ENCODE measurements at regions not wholly inside any gene's neighbourhood (a gene's known extent, or its start where the extent isn't known, plus 50 kb on each side); places are given as distances from the start of the nearest gene placed in this dataset.

DNA sequence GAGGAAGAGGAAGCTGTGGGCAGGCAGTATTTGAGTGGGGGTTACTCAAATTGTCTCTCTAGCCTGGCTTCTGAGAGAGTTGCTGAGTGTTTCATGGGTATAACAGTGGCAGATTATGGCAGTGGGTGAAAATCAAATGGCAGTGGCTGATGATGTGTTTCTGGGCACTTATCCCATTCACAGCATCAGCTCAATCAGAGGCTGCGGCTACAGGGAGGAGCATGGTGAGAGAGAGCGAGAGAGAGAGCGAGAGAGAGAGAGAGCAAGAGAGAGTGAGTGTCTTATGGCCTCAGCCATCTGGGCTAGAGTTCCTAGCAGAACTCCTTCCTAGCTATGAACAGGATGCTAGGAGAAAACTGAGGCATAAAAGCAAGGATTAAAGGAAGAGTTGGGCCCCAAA, 178.9 kb downstream of the OLFM4 start:
- H3K36me3 ChIP-seq (ENCODE audit: control insufficient read depth in 4 of 4, insufficient read depth in 4 of 4, low read length in 3 of 4): no peaks in the 10 kb centered on the region
- H3K9me3 ChIP-seq (ENCODE audit: control extremely low read depth in 1 of 5, control insufficient read depth in 4 of 5, insufficient read depth in 2 of 5, low read depth in 1 of 5, low read length in 4 of 5): no peaks in the 10 kb centered on the region
- WGBS (ENCODE audit: insufficient coverage): no CpG with 5 or more reads among the region's 3 CpGs
- H3K4me3 ChIP-seq (ENCODE audit: control insufficient read depth in 1 of 7, extremely low read depth in 1 of 7, insufficient read depth in 4 of 7, low read depth in 2 of 7, low read length in 6 of 7): no peak overlapping the region
- ChIA-PET POLR2A (no interaction called here), CTCF (no interaction called here)
- H3K27me3 ChIP-seq (replicated peaks in 2 of 5; ENCODE audit: control insufficient read depth in 4 of 5, insufficient read depth in 5 of 5, low read length in 4 of 5): peaks cover 0 to 17% (median 7%) of the 10 kb centered on the region in 5 experiments
- DNase-seq: no peak
- H3K27ac ChIP-seq (ENCODE audit: insufficient read depth in 1 of 2, low read depth in 1 of 2, low read length in 2 of 2, poor library complexity in 1 of 2, severe bottlenecking in 2 of 2): no peak overlapping the region
- peaks cover 0 to 3% (median 0%) of the 10 kb centered on the region in 4 experiments for H3K4me1 ChIP-seq (ENCODE audit: control extremely low read depth in 1 of 4, control insufficient read depth in 4 of 4, insufficient read depth in 4 of 4, low read length in 3 of 4)

DNA sequence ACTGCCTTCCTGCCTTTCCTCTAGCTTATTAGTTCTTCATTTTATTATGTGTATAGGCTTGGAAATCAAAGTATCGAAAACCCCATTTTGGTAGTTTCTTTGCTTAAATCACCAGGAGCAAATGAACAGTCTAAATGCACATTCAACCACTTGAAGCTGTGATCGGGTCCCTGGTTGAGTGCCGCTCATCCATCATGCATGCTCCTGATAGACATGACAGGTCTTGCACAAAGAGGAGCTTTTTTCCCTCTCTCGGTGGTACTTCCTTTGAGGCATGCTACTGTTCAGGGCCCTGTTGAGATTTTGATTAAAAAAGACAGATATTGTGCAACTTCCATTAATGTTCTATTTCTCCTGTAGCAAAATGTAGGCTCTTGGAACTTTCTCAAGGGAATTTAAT, 185.8 kb downstream of the OLFM4 start:
- no peaks in the 10 kb centered on the region for H3K9me3 ChIP-seq (ENCODE audit: control extremely low read depth in 1 of 5, control insufficient read depth in 4 of 5, insufficient read depth in 2 of 5, low read depth in 1 of 5, low read length in 4 of 5)
- DNase-seq: no peak
- no peaks in the 10 kb centered on the region for H3K27me3 ChIP-seq (replicated peaks in 2 of 5; ENCODE audit: control insufficient read depth in 4 of 5, insufficient read depth in 5 of 5, low read length in 4 of 5)
- WGBS (ENCODE audit: insufficient coverage): 96% methylated on average over 2 of the region's 4 CpGs
- POLR2A ChIA-PET: no interaction called here
- no peak overlapping the region for H3K27ac ChIP-seq (ENCODE audit: insufficient read depth in 1 of 2, low read depth in 1 of 2, low read length in 2 of 2, poor library complexity in 1 of 2, severe bottlenecking in 2 of 2)
- no peaks in the 10 kb centered on the region for H3K36me3 ChIP-seq (ENCODE audit: control insufficient read depth in 4 of 4, insufficient read depth in 4 of 4, low read length in 3 of 4)
- no peak overlapping the region for H3K4me3 ChIP-seq (ENCODE audit: control insufficient read depth in 1 of 7, extremely low read depth in 1 of 7, insufficient read depth in 4 of 7, low read depth in 2 of 7, low read length in 6 of 7)
- CTCF ChIA-PET: no interaction called here
- no peaks in the 10 kb centered on the region for H3K4me1 ChIP-seq (ENCODE audit: control extremely low read depth in 1 of 4, control insufficient read depth in 4 of 4, insufficient read depth in 4 of 4, low read length in 3 of 4)

DNA sequence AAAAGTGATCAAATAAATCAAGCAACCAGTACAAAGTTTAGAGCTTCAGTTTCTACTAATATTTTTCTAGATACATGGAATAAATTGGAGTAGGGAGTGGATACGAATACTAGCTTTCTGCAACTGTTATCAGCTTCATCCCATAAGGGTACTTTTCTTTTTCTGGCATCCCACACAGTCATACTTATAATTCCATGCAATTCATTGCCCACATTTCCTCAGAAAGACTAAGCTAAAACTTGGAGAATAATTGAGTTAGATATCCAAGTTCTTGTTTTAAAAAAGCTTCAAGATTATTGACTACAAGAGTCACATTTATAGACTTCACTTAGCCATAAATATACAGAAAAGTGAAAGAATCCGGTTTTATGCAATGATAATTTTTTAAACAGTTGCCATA, 186.9 kb downstream of the OLFM4 start:
- Histone ChIP-seq H3K36me3 (ENCODE audit: control insufficient read depth in 4 of 4, insufficient read depth in 4 of 4, low read length in 3 of 4) (no peaks in the 10 kb centered on the region), H3K4me1 (ENCODE audit: control extremely low read depth in 1 of 4, control insufficient read depth in 4 of 4, insufficient read depth in 4 of 4, low read length in 3 of 4) (no peaks in the 10 kb centered on the region), H3K4me3 (ENCODE audit: control insufficient read depth in 1 of 7, extremely low read depth in 1 of 7, insufficient read depth in 4 of 7, low read depth in 2 of 7, low read length in 6 of 7) (no peak overlapping the region), H3K9me3 (ENCODE audit: control extremely low read depth in 1 of 5, control insufficient read depth in 4 of 5, insufficient read depth in 2 of 5, low read depth in 1 of 5, low read length in 4 of 5) (no peaks in the 10 kb centered on the region), H3K27ac (ENCODE audit: insufficient read depth in 1 of 2, low read depth in 1 of 2, low read length in 2 of 2, poor library complexity in 1 of 2, severe bottlenecking in 2 of 2) (no peak overlapping the region), H3K27me3 (replicated peaks in 2 of 5; ENCODE audit: control insufficient read depth in 4 of 5, insufficient read depth in 5 of 5, low read length in 4 of 5) (no peaks in the 10 kb centered on the region)
- ChIA-PET POLR2A (no interaction called here), CTCF (interaction anchor here (1.9 kb wide), 1 partner anchor 15 kb away, joined by 7 read pairs; no protein-coding TSS in a partner anchor)
- WGBS (ENCODE audit: insufficient coverage): no CpG with 5 or more reads among the region's 2 CpGs
- no peak for DNase-seq

DNA sequence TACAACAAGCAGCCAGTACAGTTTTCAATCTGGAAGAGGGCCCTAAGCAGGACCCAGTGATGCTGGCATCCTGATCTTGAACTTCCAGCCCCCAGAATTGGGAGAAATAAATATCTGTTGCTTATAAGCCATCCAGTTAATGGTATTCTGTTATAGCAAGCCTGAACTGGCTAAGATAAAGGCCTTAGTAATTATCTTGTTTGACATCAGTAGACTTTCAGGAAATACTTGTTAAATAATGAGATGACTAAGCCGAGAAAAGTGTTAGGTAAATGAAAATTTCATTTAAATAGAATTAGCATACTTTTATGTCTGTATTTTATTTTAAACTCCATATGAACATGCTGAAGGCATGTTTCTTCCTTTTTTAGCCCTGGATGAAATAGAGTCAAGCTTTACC, 188.2 kb downstream of the OLFM4 start:
- Histone ChIP-seq H3K36me3 (ENCODE audit: control insufficient read depth in 4 of 4, insufficient read depth in 4 of 4, low read length in 3 of 4) (no peaks in the 10 kb centered on the region), H3K27ac (ENCODE audit: insufficient read depth in 1 of 2, low read depth in 1 of 2, low read length in 2 of 2, poor library complexity in 1 of 2, severe bottlenecking in 2 of 2) (no peak overlapping the region), H3K4me3 (ENCODE audit: control insufficient read depth in 1 of 7, extremely low read depth in 1 of 7, insufficient read depth in 4 of 7, low read depth in 2 of 7, low read length in 6 of 7) (no peak overlapping the region), H3K27me3 (replicated peaks in 2 of 5; ENCODE audit: control insufficient read depth in 4 of 5, insufficient read depth in 5 of 5, low read length in 4 of 5) (no peaks in the 10 kb centered on the region), H3K4me1 (ENCODE audit: control extremely low read depth in 1 of 4, control insufficient read depth in 4 of 4, insufficient read depth in 4 of 4, low read length in 3 of 4) (no peaks in the 10 kb centered on the region), H3K9me3 (ENCODE audit: control extremely low read depth in 1 of 5, control insufficient read depth in 4 of 5, insufficient read depth in 2 of 5, low read depth in 1 of 5, low read length in 4 of 5) (no peaks in the 10 kb centered on the region)
- no CpG with 5 or more reads among the region's 1 CpG for WGBS (ENCODE audit: insufficient coverage)
- no peak for DNase-seq
- CTCF ChIA-PET: interaction anchor here (1.9 kb wide), 1 partner anchor 17 kb away, joined by 7 read pairs; no protein-coding TSS in a partner anchor
- POLR2A ChIA-PET: no interaction called here

DNA sequence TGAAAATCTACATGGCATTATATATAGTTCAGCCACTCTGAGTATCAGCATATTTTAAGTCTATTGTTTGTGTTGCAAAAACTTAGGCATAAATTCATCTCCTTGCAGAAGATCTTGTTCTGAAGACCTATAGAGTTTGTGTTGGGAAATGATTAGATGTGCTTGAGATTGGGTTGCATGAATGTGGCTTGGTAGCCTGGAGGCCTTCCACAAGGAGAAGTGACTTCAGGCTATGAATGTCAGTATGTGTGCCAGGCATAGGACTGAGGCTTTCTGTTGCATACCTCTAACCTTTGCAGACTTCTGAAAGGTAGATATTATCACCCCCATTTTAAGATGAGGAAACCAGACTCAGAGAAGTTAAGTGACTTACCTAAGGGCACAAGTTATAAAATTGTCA, 188.6 kb downstream of the OLFM4 start:
- no peaks in the 10 kb centered on the region for H3K27me3 ChIP-seq (replicated peaks in 2 of 5; ENCODE audit: control insufficient read depth in 4 of 5, insufficient read depth in 5 of 5, low read length in 4 of 5)
- no peaks in the 10 kb centered on the region for H3K4me1 ChIP-seq (ENCODE audit: control extremely low read depth in 1 of 4, control insufficient read depth in 4 of 4, insufficient read depth in 4 of 4, low read length in 3 of 4)
- H3K9me3 ChIP-seq (ENCODE audit: control extremely low read depth in 1 of 5, control insufficient read depth in 4 of 5, insufficient read depth in 2 of 5, low read depth in 1 of 5, low read length in 4 of 5): peaks cover 0 to 2% (median 0%) of the 10 kb centered on the region in 5 experiments
- POLR2A ChIA-PET: no interaction called here
- no peaks in the 10 kb centered on the region for H3K36me3 ChIP-seq (ENCODE audit: control insufficient read depth in 4 of 4, insufficient read depth in 4 of 4, low read length in 3 of 4)
- CTCF ChIA-PET: no interaction called here
- H3K27ac ChIP-seq (ENCODE audit: insufficient read depth in 1 of 2, low read depth in 1 of 2, low read length in 2 of 2, poor library complexity in 1 of 2, severe bottlenecking in 2 of 2): no peak overlapping the region
- no peak for DNase-seq
- H3K4me3 ChIP-seq (ENCODE audit: control insufficient read depth in 1 of 7, extremely low read depth in 1 of 7, insufficient read depth in 4 of 7, low read depth in 2 of 7, low read length in 6 of 7): no peak overlapping the region

DNA sequence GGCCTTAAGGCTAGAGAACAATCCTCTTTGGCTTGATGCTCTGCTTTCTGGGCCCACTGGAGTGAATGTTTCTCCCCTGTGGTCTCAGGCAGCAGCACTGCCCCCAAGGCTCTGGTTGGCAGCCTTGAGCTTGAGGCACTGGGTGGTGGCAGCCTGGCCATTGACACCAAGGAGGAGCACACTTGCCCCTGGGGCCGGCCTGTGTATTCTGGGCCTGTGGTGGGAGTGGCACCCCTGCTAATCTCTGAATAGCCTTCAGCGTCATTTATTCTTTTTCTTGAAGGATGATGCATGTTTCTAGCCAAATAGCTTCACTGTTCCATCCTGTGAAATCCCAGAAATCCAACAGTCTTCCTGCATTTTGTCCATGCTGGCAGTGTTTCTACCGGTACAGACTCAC, 191.4 kb downstream of the OLFM4 start:
- Histone ChIP-seq H3K27ac (ENCODE audit: insufficient read depth in 1 of 2, low read depth in 1 of 2, low read length in 2 of 2, poor library complexity in 1 of 2, severe bottlenecking in 2 of 2) (no peak overlapping the region), H3K9me3 (ENCODE audit: control extremely low read depth in 1 of 5, control insufficient read depth in 4 of 5, insufficient read depth in 2 of 5, low read depth in 1 of 5, low read length in 4 of 5) (peaks cover 0 to 11% (median 2%) of the 10 kb centered on the region in 5 experiments), H3K4me3 (ENCODE audit: control insufficient read depth in 1 of 7, extremely low read depth in 1 of 7, insufficient read depth in 4 of 7, low read depth in 2 of 7, low read length in 6 of 7) (no peak overlapping the region), H3K27me3 (replicated peaks in 2 of 5; ENCODE audit: control insufficient read depth in 4 of 5, insufficient read depth in 5 of 5, low read length in 4 of 5) (no peaks in the 10 kb centered on the region), H3K36me3 (ENCODE audit: control insufficient read depth in 4 of 4, insufficient read depth in 4 of 4, low read length in 3 of 4) (no peaks in the 10 kb centered on the region), H3K4me1 (ENCODE audit: control extremely low read depth in 1 of 4, control insufficient read depth in 4 of 4, insufficient read depth in 4 of 4, low read length in 3 of 4) (no peaks in the 10 kb centered on the region)
- DNase-seq: no peak
- CTCF ChIA-PET: no interaction called here
- POLR2A ChIA-PET: no interaction called here
- WGBS (ENCODE audit: insufficient coverage): 93% methylated on average over 3 of the region's 3 CpGs

DNA sequence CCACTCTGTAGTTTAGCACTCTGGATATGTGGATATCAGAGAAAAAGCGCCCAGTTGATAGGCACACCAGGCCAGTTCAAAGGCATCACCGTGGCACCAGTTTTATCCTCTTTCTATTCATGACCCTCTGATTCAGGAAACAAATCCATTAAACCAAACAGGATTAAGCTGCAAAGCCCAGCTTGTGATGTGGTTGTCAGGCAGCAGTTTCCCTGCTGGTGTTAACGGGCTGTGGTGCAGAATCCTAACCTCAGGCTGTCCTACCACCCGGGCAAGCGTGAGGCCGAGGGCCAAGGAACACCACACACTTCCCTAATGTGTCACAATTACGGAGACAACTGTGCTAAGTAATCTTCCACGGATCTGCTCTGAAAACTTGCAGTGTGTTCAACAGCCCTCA, 209.1 kb downstream of the OLFM4 start:
- ChIA-PET POLR2A (no interaction called here), CTCF (no interaction called here)
- H3K27ac ChIP-seq (ENCODE audit: insufficient read depth in 1 of 2, low read depth in 1 of 2, low read length in 2 of 2, poor library complexity in 1 of 2, severe bottlenecking in 2 of 2): no peak overlapping the region
- H3K4me3 ChIP-seq (ENCODE audit: control insufficient read depth in 1 of 7, extremely low read depth in 1 of 7, insufficient read depth in 4 of 7, low read depth in 2 of 7, low read length in 6 of 7): no peak overlapping the region
- H3K4me1 ChIP-seq (ENCODE audit: control extremely low read depth in 1 of 4, control insufficient read depth in 4 of 4, insufficient read depth in 4 of 4, low read length in 3 of 4): no peaks in the 10 kb centered on the region
- no peaks in the 10 kb centered on the region for H3K9me3 ChIP-seq (ENCODE audit: control extremely low read depth in 1 of 5, control insufficient read depth in 4 of 5, insufficient read depth in 2 of 5, low read depth in 1 of 5, low read length in 4 of 5)
- 15% methylated on average over 3 of the region's 8 CpGs for WGBS (ENCODE audit: insufficient coverage)
- peaks cover 0 to 2% (median 0%) of the 10 kb centered on the region in 5 experiments for H3K27me3 ChIP-seq (replicated peaks in 2 of 5; ENCODE audit: control insufficient read depth in 4 of 5, insufficient read depth in 5 of 5, low read length in 4 of 5)
- DNase-seq: peak in 2 of 3 donors; percentile 21 to 41
- no peaks in the 10 kb centered on the region for H3K36me3 ChIP-seq (ENCODE audit: control insufficient read depth in 4 of 4, insufficient read depth in 4 of 4, low read length in 3 of 4)

All from common myeloid progenitor, CD34-positive (primary cell).